H1 (cell line): ENCODE measurements at regions not wholly inside any gene's neighbourhood (a gene's known extent, or its start where the extent isn't known, plus 50 kb on each side); places are given as distances from the start of the nearest gene placed in this dataset.

ENCODE experiments used
- ATF3 ChIP-seq: IDR thresholded peaks from 2 replicates; pipeline ENCODE4 v1.6.1; 2011; ENCODE audit warnings: low read depth, mild to moderate bottlenecking, low read length; ENCODE audit not compliant: insufficient read depth
- CHD2 ChIP-seq: IDR thresholded peaks from 2 replicates; pipeline ENCODE4 v1.6.1; 2012; ENCODE audit warnings: low read length, improper control_type of control experiment
- GABPA ChIP-seq: IDR thresholded peaks from 2 replicates; pipeline ENCODE4 v1.6.1; 2011; ENCODE audit warnings: mild to moderate bottlenecking, low read length, moderate library complexity, borderline replicate concordance; ENCODE audit not compliant: insufficient read depth
- JUN ChIP-seq: IDR thresholded peaks from 2 replicates; pipeline ENCODE4 v1.6.1; 2011; ENCODE audit warnings: low read depth, mild to moderate bottlenecking, improper control_type of control experiment, low read length
- TEAD4 ChIP-seq: IDR thresholded peaks from 2 replicates; pipeline ENCODE4 v1.6.1; 2012; ENCODE audit warnings: low read depth, low read length, inconsistent platforms, mixed read lengths

- TF ChIP-seq TEAD4 = no peak
- TF ChIP-seq ATF3 = no peak
- TF ChIP-seq CHD2 = no peak
- no peak for TF ChIP-seq JUN
- no peak for TF ChIP-seq GABPA
Observed at GRCh38 chr14:37985826-37986470, 221.8 kb upstream of the SSTR1 start (continued).
